GM13977 (cell line): ENCODE measurements at regions not wholly inside any gene's neighbourhood (a gene's known extent, or its start where the extent isn't known, plus 50 kb on each side); places are given as distances from the start of the nearest gene placed in this dataset.
"Not testable (repeated sequence)": the region's sequence is repeated elsewhere in the genome, so short reads cannot be mapped to it uniquely, and the experiment has no call there.

Experiments used
- DNase-seq: peaks from one replicate; pipeline ENCODE4 v3.0.0; 2012; ENCODE audit warnings: low spot score
- CTCF ChIP-seq: IDR thresholded peaks from 2 replicates; pipeline ENCODE4 v1.5.1; 2012; ENCODE audit warnings: mild to moderate bottlenecking, control low read depth; ENCODE audit not compliant: insufficient read depth; ENCODE audit errors: extremely low read depth, missing control alignments
- in situ Hi-C: fragments of 300-500 bp; cut with MboI; formaldehyde crosslinking; loops from one replicate; pipeline ENCODE4 v1.12.0; 2022; ENCODE audit warnings: low sequenced_read_pairs, low pct_unique_long_range_greater_than_20kb, mixed read lengths, inconsistent platforms; ENCODE audit not compliant: unreplicated experiment

- TF ChIP-seq CTCF, result no peak
- DNase-seq, result peak; percentile 6
- in situ Hi-C loops, result no loop called here
These were observed 78.6 kb downstream of the SPRY4 start for GRCh38 chr5:142246258-142246657.

- DNase-seq, result peak; percentile 1
- in situ Hi-C loops, result no loop called here
- TF ChIP-seq CTCF, result no peak
These were observed 79.0 kb downstream of the SPRY4 start for GRCh38 chr5:142245786-142246185.

- in situ Hi-C loops, result no loop called here
- TF ChIP-seq CTCF, result no peak
- no peak for DNase-seq
These were observed 80.4 kb downstream of the SPRY4 start for GRCh38 chr5:142244440-142244839.

- no peak for TF ChIP-seq CTCF
- in situ Hi-C loops, result no loop called here
- no peak for DNase-seq
These were observed 82.5 kb downstream of the SPRY4 start for GRCh38 chr5:142242272-142242671.

- no peak for TF ChIP-seq CTCF
- in situ Hi-C loops, result no loop called here
- DNase-seq, result no peak
These were observed 85.2 kb downstream of the SPRY4 start for GRCh38 chr5:142239394-142240159.

- TF ChIP-seq CTCF, result no peak
- in situ Hi-C loops, result no loop called here
- DNase-seq, result no peak
These were observed 87.1 kb downstream of the SPRY4 start for GRCh38 chr5:142237707-142238106.

GRCh38 chr5:142236673-142237290 lies 88.0 kb downstream of the SPRY4 start:
- in situ Hi-C loops, DNase-seq: not testable (repeated sequence)
